Skeletal muscle tissue (tissue), 3 donors: ENCODE measurements at regions not wholly inside any gene's neighbourhood (a gene's known extent, or its start where the extent isn't known, plus 50 kb on each side); places are given as distances from the start of the nearest gene placed in this dataset.

Source experiments
- H3K27ac ChIP-seq: one replicate; pipeline ENCODE4 v1.7.0; 2013; ENCODE audit warnings: mild to moderate bottlenecking, low read depth, low read length, inconsistent platforms
- H3K27me3 ChIP-seq, 3 donors: one replicate each; pipeline ENCODE4 v1.7.0; 2013; ENCODE audit warnings: low read length in 3 of 3; ENCODE audit not compliant: control insufficient read depth in 3 of 3, insufficient read depth in 3 of 3
- H3K36me3 ChIP-seq, 3 donors: one replicate each; pipeline ENCODE4 v1.7.0; 2013; ENCODE audit warnings: low read length in 3 of 3; ENCODE audit not compliant: control insufficient read depth in 3 of 3, insufficient read depth in 3 of 3
- H3K4me1 ChIP-seq, 3 donors: one replicate each; pipeline ENCODE4 v1.7.0; 2013; ENCODE audit warnings: low read length in 3 of 3, mild to moderate bottlenecking in 3 of 3; ENCODE audit not compliant: control insufficient read depth in 3 of 3, insufficient read depth in 3 of 3
- H3K4me3 ChIP-seq, 3 donors: one replicate each; pipeline ENCODE4 v1.7.0; 2013; ENCODE audit warnings: low read length in 3 of 3
- H3K9ac ChIP-seq, 3 donors: one replicate each; pipeline ENCODE4 v1.7.0; 2013; ENCODE audit warnings: low read length in 3 of 3, mild to moderate bottlenecking in 3 of 3, moderate library complexity in 2 of 3, low read depth in 1 of 3
- H3K9me3 ChIP-seq, 3 donors: one replicate each; pipeline ENCODE4 v1.7.0; 2013; ENCODE audit warnings: low read length in 3 of 3; ENCODE audit not compliant: control insufficient read depth in 3 of 3
- donor health status: Osteomylitis.

DNA sequence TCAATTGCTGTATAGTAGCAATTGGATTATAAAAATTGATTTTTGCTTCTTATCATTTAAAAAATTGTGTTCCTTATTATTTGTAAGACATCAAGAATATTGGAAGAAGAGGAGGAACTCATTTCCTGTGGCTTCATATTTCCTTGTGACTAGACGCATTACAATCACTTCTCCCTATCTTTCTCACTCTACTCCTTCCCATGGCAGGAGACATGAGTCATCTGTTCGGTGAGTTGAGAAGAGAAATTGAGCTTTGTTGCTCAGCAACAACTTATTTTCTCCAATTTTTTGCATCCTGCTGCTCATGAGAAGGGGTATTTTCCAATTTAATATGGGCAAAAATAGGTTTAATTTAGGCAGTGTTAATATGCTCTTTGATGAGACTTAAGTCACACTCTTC, 1783.9 kb downstream of the SUCLG1 start:
- no peak overlapping the region for H3K9ac ChIP-seq
- H3K9me3 ChIP-seq = peaks cover 0 to 5% (median 0%) of the 10 kb centered on the region in 3 donors
- H3K4me1 ChIP-seq = no peaks in the 10 kb centered on the region
- H3K27ac ChIP-seq = no peak overlapping the region
- no peaks in the 10 kb centered on the region for H3K27me3 ChIP-seq
- H3K36me3 ChIP-seq = no peaks in the 10 kb centered on the region
- H3K4me3 ChIP-seq = no peak overlapping the region

DNA sequence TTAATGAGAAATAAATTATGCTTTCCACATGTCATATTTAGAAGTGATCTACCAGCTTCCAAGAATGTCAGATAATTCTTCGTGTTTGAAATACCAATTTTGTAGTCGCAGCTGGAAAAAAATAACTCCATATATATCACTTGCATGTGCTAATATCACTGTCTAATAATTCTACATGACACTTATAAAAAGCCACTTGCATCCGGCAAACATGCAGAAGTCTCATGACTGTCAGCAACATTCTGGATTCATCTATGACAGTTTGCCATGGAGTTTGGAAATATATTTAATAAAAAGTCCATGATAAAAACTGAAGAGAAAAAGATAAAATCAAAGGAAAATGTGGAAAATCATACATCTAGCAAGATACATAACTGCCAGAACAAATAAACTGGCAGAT, 1784.4 kb downstream of the SUCLG1 start:
- Histone ChIP-seq H3K9me3 (peaks cover 0 to 3% (median 0%) of the 10 kb centered on the region in 3 donors), H3K36me3 (no peaks in the 10 kb centered on the region)

DNA sequence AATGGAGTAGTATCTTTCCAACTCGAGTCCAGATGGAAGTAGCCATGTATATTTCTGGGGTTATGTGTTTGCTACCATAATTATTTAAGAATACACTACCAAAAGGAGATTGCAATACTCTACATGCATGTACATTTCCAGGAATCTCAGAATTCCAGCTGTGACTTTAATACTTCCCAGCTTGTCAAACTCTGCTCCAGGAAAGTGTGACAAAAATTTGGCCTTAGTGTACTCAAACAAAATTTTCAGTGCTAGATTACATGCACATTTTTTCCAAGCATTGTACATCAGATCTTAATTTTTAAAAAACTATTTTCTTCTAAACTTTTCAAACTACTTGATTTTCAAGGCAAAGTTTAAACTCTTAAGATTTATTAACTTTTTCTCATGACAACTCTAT, 1791.6 kb downstream of the SUCLG1 start:
- no peak overlapping the region for H3K4me3 ChIP-seq
- no peaks in the 10 kb centered on the region for H3K4me1 ChIP-seq
- no peak overlapping the region for H3K9ac ChIP-seq
- no peaks in the 10 kb centered on the region for H3K9me3 ChIP-seq
- no peaks in the 10 kb centered on the region for H3K36me3 ChIP-seq
- no peak overlapping the region for H3K27ac ChIP-seq
- H3K27me3 ChIP-seq = no peaks in the 10 kb centered on the region

More for the DNA sequence above, 1784.4 kb downstream of the SUCLG1 start:
- no peaks in the 10 kb centered on the region for H3K27me3 ChIP-seq
- H3K9ac ChIP-seq = no peak overlapping the region
- no peaks in the 10 kb centered on the region for H3K4me1 ChIP-seq
- H3K4me3 ChIP-seq = no peak overlapping the region
- no peak overlapping the region for H3K27ac ChIP-seq

DNA sequence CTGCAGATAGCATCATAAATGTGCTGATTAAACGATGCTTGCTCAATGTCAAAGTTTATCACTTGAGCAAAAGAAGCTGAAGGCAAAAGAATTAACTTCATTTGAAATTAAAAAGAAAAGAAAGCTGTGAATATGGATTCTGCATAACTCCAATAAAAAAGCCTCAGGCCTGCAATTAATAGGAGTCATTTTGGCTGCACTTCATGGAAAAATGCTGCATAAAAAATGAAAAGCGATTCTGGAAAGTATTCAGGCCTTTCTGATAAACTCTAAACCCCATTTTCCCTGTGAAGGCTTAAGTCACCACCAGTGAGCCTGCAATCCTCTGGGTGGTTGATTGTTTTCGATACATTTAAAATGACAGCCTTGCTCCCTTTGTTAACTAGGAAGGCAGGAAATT, 1793.4 kb downstream of the SUCLG1 start:
- no peak overlapping the region for H3K9ac ChIP-seq
- no peaks in the 10 kb centered on the region for H3K4me1 ChIP-seq
- H3K4me3 ChIP-seq = no peak overlapping the region
- H3K27ac ChIP-seq = no peak overlapping the region
- H3K36me3 ChIP-seq = no peaks in the 10 kb centered on the region
- H3K27me3 ChIP-seq = no peaks in the 10 kb centered on the region
- H3K9me3 ChIP-seq = no peaks in the 10 kb centered on the region

DNA sequence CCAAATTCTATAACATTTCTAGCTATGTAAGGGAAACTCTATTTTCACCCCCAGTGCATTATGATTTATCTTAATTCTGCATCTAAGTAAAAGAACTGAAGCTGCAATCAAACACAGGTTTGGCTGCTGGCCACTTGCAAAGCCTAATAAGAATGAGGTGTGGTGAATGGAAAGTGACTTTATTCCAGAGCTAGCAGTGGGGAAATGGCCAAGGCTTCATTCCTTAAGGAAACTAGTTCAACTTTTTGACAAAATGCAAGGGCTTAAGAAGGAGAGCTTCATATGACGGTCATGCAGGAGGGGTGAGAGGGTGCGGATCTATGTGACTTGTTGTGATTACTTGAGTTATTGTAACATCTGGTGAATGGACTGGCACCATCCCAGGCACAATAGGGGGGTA, 1802.0 kb downstream of the SUCLG1 start:
- no peak overlapping the region for H3K4me3 ChIP-seq
- H3K27me3 ChIP-seq = no peaks in the 10 kb centered on the region
- H3K27ac ChIP-seq = no peak overlapping the region
- H3K9me3 ChIP-seq = no peaks in the 10 kb centered on the region
- H3K9ac ChIP-seq = no peak overlapping the region
- no peaks in the 10 kb centered on the region for H3K36me3 ChIP-seq
- H3K4me1 ChIP-seq = no peaks in the 10 kb centered on the region

DNA sequence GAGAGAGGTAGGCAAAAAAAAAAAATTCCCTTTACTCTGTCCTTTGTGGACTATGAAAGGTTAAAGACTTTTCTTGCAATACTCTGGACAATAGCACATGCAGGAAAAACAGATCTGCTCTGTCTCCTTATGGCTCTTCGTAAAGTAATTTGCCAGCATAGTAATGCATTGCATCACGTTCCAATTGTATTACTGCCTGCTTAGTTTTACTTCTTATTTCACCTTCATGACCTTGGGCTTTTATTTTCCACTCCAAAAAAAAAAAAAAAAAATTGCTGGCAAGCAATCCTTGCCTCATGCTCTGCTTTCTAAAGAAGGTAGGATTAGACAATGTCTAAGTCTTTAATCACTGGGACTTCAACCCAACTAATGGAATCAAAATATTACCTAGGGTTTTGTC, 1802.7 kb downstream of the SUCLG1 start:
- Histone ChIP-seq H3K27ac (no peak overlapping the region), H3K4me1 (no peaks in the 10 kb centered on the region), H3K36me3 (no peaks in the 10 kb centered on the region), H3K9ac (no peak overlapping the region), H3K27me3 (no peaks in the 10 kb centered on the region), H3K9me3 (no peaks in the 10 kb centered on the region), H3K4me3 (no peak overlapping the region)

DNA sequence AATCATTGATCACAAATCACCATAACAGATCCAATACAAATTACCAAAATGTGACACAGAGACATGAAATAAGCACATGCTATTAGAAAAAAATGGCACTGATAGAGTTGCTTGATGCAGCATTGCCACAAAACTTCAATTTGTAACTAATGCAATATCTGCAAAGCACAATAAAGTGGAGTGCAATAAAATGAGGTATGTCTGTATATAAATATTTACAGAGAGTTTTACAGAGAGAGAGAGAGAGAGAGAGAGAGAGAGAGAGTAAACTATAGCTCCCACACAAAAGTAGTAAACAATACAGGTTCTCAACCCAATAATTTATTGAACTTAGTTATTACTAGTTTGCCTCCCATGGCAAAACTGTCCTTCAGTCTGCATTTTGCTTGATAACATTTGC, 1807.0 kb downstream of the SUCLG1 start:
- Histone ChIP-seq H3K27me3 (no peaks in the 10 kb centered on the region), H3K4me1 (no peaks in the 10 kb centered on the region), H3K9ac (no peak overlapping the region), H3K36me3 (no peaks in the 10 kb centered on the region), H3K9me3 (no peaks in the 10 kb centered on the region), H3K4me3 (no peak overlapping the region), H3K27ac (no peak overlapping the region)

DNA sequence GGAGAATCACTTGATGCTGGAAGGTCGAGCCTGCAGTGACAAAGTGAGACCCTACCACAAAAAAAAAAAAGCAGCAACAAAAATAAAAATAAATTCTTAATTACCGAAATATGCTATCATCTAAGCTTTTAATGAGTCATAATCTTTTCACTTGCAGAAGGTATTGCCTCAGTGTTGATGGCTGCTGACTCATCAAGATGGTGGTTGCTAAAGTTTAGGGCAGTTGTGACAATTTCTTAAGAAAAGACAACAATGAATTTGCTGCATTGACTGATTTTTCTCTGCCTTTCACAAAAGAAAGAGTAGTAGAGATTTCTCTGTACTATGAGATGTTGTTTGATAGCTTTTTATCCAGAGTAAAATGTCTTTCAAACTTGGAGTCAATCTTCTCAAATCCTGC, 1809.0 kb downstream of the SUCLG1 start:
- Histone ChIP-seq H3K27ac (no peak overlapping the region), H3K27me3 (no peaks in the 10 kb centered on the region), H3K9me3 (no peaks in the 10 kb centered on the region), H3K9ac (no peak overlapping the region), H3K36me3 (no peaks in the 10 kb centered on the region), H3K4me3 (no peak overlapping the region), H3K4me1 (no peaks in the 10 kb centered on the region)

DNA sequence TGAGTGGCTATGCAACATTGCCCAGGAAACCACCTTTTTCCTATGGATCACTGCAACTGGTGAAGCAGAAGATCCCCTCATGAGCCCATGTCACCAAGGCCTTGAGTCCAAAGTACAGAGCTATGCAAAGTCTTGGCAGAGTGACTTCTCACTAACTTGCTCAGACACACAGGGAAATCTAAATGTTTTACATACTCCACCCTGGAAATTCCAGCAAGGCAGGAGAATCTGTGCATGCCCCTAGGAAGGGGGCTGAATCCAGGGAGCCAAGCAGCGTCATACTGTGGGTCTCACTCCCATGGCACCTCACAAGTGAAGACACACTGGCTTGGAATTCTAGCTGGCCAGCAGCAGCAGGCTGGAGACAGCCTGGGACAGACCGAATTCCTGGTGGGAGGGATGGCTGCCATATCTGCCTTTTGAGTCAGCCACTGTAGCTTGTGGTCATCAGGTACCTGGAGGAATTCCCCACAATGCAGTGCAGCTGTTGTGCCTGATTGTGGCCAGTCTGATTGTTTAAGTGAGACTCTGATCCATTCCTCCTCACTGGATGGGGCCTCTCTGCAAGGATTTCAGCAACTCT, 1817.4 kb downstream of the SUCLG1 start:
- H3K4me1 ChIP-seq = no peaks in the 10 kb centered on the region
- H3K9ac ChIP-seq = no peak overlapping the region
- no peaks in the 10 kb centered on the region for H3K9me3 ChIP-seq
- H3K27me3 ChIP-seq = no peaks in the 10 kb centered on the region
- H3K36me3 ChIP-seq = no peaks in the 10 kb centered on the region
- H3K27ac ChIP-seq = no peak overlapping the region
- no peak overlapping the region for H3K4me3 ChIP-seq

DNA sequence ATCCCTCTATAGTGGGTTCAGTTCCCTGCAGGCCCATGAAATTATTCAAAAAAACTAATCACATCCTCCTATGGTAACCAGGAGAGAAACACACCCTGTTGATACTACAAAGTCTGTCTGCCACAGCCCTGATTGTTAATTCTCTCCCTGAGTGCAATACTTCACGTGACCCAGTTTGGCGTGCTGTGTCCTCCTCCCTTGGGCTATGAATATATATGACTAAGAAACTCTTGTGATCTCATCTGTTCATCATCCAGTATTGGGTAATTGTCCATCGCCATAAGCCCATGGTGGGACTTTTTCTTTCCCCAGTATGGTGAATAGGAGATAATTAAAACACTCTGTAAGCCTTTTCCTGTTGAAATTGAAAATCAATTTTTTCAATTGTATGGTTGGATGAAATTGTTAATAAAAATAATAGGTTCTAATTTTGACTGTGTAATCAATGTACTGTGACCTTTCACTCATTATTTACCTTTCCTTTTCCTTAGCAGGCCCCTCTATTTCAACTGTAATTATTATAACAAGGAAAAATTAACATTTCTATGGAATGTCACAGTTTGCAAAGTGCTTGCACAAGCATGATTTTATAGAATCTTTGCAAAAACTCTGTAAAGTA, 1822.6 kb downstream of the SUCLG1 start:
- H3K9ac ChIP-seq = no peak overlapping the region
- no peaks in the 10 kb centered on the region for H3K36me3 ChIP-seq
- no peaks in the 10 kb centered on the region for H3K9me3 ChIP-seq
- no peaks in the 10 kb centered on the region for H3K4me1 ChIP-seq
- no peak overlapping the region for H3K4me3 ChIP-seq
- H3K27me3 ChIP-seq = no peaks in the 10 kb centered on the region
- H3K27ac ChIP-seq = no peak overlapping the region
